ENCODE measurements at regions not wholly inside any gene's neighbourhood (a gene's known extent, or its start where the extent isn't known, plus 50 kb on each side); places are given as distances from the start of the nearest gene placed in this dataset.

GRCh38 chr7:21365866-21366624 is 61.8 kb upstream of the SP4 start:
- DNase-seq (ENCODE audit: low spot score), result no peak

DNA sequence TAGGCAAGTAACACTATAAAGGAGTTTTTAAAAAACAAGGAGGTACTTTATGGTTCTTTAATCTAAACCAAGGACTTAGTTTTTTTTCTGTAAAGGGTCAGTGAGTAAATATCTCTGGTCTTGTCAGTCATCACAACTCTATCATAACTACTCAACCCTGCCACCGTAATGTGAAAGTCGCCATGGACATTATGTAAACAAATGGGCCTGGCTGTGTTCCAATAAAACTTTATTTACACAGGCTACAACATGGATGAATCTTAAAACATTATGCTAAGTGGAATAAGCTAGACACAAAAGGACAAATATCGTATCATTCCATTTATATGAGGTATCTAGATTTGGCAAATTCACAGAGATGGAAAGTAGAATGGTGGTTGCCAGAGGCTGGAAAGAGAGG is 60.8 kb upstream of the SP4 start:
- no peak for DNase-seq (ENCODE audit: low spot score)

GRCh38 chr7:21367537-21367936 is 60.3 kb upstream of the SP4 start:
- no peak for DNase-seq (ENCODE audit: low spot score)

DNA sequence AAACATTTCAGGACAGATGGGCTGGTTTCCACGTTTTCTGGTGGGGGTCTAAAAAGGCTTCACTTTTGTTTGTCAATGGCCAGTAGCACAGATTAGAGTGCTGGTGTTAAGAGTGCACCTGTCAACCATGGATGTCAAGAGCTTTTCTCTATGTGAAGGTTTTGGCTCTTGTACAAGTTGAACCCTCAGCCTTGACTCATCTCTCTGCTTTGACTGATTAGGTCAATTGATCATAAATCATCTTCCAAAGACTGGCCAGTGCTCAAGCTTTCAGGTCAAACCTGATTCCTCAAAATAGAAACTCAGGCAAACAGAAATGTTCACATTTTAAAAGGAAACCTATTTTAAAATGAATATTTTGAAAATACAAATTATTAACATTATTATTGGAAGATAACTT is 59.6 kb upstream of the SP4 start:
- no peak for DNase-seq (ENCODE audit: low spot score)

DNA sequence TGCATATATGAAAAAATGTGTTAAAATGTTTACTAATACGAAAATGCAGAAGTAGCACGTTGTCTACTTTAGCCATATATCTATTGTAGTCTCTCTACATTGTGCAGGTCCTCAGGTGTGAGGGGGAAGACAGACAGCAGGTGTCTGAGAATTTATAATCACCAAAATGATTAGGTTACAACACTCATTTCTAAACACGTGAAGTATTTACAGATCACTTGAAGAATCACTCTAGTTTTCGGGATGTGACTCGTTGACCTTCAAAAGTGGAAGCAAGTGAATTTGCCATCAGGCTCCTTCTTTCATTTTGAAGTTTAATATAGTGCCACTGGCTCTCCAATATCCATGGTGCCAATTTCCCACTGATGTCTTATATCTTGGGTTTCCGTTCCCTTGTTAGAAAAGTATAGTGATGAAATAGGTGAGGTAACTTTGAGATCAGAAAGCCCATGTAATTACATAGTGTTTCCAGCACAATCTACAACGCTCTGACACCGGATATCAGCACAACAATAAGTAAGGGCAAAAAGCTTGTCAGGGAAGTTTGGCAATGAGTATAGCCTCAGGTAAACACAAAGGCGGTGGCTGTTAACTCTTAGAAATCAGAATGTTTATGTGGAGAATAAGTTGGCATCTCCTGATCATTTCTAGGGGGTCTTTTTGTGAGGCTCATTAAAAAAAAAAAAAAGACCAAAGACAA is 57.5 kb upstream of the SP4 start:
- no peak for DNase-seq (ENCODE audit: low spot score)

GRCh38 chr7:21371360-21371759 is 56.5 kb upstream of the SP4 start:
- no peak for DNase-seq (ENCODE audit: low spot score)

DNA sequence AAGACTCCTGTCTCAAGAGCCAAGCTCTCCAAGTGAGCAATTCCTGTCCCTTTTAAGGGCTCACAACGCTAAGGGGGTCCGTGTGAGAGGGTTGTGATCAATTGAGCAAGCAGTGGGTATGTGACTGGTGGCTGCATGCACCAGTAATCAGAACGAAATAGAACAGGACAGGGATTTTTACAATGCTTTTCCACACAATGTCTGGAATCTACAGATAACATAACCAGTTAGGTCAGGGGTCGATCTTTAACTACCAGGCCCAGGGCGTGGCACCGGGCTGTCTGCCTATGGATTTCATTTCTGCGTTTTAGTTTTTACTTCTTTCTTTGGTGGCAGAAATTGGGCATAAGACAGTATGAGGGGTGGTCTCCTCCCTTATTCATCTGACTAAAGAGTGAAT is 54.9 kb upstream of the SP4 start:
- DNase-seq (ENCODE audit: low spot score), result no peak

DNA sequence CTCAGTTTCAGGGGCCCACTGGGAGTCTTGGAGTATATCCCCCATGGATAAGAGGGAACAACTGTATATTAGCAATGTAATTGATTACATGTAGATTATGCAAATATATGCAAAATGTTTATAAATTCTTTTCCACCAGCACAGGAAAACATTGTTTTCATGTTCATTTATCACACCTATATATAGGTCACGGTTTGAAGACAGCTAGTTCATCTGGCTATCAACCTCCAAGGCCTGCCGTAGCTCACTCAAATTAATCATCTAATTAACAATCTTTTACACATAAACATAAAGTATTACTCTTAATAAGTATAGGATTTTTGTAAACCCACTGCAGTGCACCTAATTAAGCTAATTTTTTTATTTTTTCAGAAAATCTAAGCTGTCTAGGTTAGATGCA is 53.7 kb upstream of the SP4 start:
- DNase-seq (ENCODE audit: low spot score), result no peak

DNA sequence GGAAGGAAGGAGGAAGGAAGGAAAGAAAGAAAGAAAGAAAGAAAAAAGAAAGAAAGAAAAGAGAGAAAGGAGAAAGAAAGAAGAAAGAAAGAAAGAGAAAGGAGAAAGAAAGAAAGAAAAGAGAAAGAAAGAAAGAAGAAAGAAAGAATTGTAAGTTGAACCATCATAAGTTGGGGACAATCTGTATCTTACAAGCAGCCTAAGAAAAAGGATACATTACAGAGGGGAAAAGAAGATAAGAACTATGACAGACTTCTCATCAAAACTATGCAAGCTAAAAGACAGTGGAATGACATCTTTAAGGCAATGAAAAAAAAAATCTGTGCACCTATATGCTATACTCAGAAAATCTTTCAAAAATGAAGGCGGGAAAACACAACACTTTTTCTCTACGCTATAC is 50.3 kb upstream of the SP4 start:
- no peak for DNase-seq (ENCODE audit: low spot score)
